PFSK-1 (cell line): ENCODE measurements at regions not wholly inside any gene's neighbourhood (a gene's known extent, or its start where the extent isn't known, plus 50 kb on each side); places are given as distances from the start of the nearest gene placed in this dataset.

Experiments
- FOXP2 ChIP-seq: optimal IDR thresholded peaks from 2 replicates; pipeline ENCODE3; 2011; ENCODE audit warnings: borderline replicate concordance, control low read depth, inconsistent platforms; ENCODE audit not compliant: insufficient read depth; ENCODE audit errors: extremely low read length, extremely low read depth
- REST ChIP-seq, 2 experiments: IDR thresholded peaks; 2 replicates each; pipeline versions ENCODE4 v1.6.1 to v1.8.0; 2011 to 2012; ENCODE audit warnings: low read depth in 2 of 2, low read length in 2 of 2, control low read depth in 1 of 2, inconsistent platforms in 1 of 2, mild to moderate bottlenecking in 1 of 2, moderate library complexity in 1 of 2; ENCODE audit not compliant: insufficient read depth in 1 of 2
- TAF1 ChIP-seq: IDR thresholded peaks from 2 replicates; pipeline ENCODE4 v1.6.1; 2012; ENCODE audit warnings: low read length, control low read depth, borderline replicate concordance; ENCODE audit not compliant: insufficient read depth

- TF ChIP-seq TAF1 (no peak), FOXP2 (no peak), REST (IDR thresholded peaks at IDR 0.05; ENCODE audit: insufficient read depth in 1 of 2, low read depth in 2 of 2, low read length in 2 of 2) (no peak)
Measured at GRCh38 chr7:133150760-133151159, 68.9 kb upstream of the CHCHD3 start.
